ENCODE measurements at regions not wholly inside any gene's neighbourhood (a gene's known extent, or its start where the extent isn't known, plus 50 kb on each side); places are given as distances from the start of the nearest gene placed in this dataset.

GRCh38 chr1:198903203-198903602 lies 264.4 kb downstream of the PTPRC start:
- intact Hi-C loops (cut with micrococcal nuclease) = no loop called here

DNA sequence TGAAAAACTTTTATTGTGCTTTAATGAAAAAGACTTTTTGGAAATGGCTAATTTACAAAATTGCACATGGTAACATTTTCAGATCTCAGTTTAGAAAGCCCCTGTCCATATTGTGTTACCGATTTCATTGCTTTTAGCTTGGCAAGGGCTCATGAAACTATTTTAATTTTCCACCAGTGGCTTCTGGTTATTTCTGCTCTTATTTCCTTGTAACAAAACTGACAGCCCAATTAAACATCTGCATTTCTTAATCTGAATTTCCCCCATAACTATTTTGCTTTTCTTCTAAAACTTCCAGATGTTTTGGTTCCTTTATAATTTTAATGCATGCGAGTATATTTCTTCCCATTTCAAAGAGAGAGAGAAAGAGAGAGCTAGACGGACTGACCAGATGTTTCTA lies 264.8 kb downstream of the PTPRC start:
- intact Hi-C loops (cut with micrococcal nuclease) = no loop called here

- intact Hi-C loops (cut with micrococcal nuclease) = no loop called here
Observed at GRCh38 chr1:198904321-198904720, 265.5 kb downstream of the PTPRC start.

DNA sequence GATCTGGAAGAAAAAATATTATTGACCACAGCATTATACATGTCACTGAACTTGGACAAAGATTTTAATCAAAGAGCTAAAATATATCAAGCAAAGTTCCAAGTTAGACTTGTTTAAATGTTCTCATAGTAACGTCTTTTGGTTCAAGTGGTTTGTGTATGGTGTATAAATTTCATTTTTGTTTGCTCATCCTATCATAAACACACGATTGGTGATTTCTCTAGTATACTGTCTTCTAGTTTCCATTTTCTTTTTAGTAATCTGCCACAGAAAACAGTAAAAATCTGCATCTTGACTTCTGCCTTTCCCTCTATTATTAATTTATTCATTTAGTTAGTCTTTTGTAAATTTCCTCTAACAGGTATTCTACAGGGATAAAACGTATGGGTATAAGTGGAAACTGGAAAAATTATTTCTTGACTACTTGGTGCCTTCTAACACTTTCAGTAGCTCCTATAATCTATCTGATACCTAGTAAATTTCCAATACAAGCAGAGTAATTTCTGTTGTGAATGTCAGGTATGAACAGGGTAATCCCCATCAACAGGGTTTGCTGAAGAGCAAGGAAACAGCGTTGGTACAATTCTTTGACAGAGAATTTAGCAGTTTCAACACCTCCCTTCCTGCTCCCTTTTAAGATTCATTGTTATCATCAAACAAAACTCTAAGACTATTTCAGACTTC lies 268.0 kb downstream of the PTPRC start:
- intact Hi-C loops (cut with micrococcal nuclease) = no loop called here

DNA sequence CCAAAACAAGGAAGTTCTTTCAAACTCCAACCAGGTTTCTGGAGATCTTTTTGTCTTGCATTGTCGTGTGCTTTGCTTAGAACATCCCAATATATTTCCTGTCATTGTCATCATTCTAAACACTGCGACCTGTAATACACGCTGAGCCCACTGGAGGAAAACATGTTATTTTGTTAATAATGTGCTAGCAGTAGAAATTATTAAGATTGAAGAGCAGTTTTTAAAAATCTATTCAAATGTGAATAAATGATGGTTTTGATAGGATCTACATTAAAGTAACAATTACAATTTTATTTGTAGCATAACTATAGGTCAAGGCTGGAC lies 268.5 kb downstream of the PTPRC start:
- intact Hi-C loops (cut with micrococcal nuclease) = no loop called here

- intact Hi-C loops (cut with micrococcal nuclease) = no loop called here
Observed at GRCh38 chr1:198908995-198909394, 270.2 kb downstream of the PTPRC start.

DNA sequence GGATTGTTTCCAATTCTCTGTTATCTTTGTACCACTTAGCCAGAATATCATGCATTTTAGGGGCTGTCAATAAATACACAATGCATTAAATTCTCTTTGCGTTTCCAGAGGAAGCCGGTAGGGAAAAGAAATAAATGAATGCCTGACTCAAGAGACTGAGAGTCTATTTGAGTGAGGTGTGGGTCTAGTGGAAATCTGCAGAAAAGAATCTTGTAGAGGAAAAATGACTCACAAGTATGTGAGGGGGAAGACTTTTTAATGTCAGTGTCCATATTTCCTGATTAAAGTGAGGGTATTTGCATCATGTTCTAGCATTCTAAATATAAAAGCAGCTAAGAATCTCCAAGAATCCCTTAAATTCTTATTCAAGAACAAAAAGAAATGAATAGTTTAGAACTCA lies 271.1 kb downstream of the PTPRC start:
- intact Hi-C loops (cut with micrococcal nuclease) = loop anchor here (10.0 kb wide), 1 partner anchor 1185 kb away; no protein-coding TSS in a partner anchor

- intact Hi-C loops (cut with micrococcal nuclease) = loop anchor here (10.0 kb wide), 1 partner anchor 1184 kb away; no protein-coding TSS in a partner anchor
Observed at GRCh38 chr1:198910816-198911215, 272.0 kb downstream of the PTPRC start.

DNA sequence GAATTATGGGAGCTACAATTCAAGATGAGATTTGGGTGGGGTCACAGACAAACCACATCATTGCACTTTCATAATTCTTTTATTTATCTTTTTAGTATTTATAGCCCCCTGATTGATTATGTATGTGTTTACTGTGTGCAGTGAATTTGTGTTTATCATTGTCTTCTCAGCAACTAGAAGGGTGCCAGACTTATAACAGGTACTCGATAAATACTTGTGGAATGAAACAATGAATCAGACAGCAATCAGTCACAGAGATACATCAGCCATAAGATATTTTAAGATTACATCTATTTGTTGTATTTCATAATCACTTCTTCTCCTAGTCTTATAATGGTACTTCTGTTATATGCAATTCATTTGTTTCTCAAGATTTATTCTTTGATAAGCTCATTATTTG lies 273.2 kb downstream of the PTPRC start:
- intact Hi-C loops (cut with micrococcal nuclease) = loop anchor here (10.0 kb wide), 1 partner anchor 1183 kb away; no protein-coding TSS in a partner anchor

DNA sequence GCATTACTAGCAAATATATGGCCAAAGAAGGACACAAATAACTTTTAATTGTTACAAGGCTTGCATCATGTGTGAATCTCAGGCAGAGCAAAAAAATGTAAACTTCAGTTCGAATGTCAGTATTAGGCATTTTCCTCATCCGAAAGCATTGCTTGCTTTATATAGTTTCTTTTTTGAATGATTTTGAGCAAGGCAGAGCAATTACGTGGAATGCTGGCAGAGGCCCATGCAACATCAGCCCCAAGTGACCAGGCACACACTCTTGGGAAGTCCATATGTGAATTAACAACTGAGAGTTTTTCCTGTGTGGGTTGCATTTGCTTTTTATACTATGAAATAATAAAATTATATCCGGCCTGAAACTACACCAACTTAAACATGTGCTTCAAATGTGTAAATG lies 274.8 kb downstream of the PTPRC start:
- intact Hi-C loops (cut with micrococcal nuclease) = loop anchor here (10.0 kb wide), 1 partner anchor 1181 kb away; no protein-coding TSS in a partner anchor

GRCh38 chr1:198915327-198916231 lies 276.7 kb downstream of the PTPRC start:
- intact Hi-C loops (cut with micrococcal nuclease) = loop anchor here (10.0 kb wide), 1 partner anchor 1179 kb away; no protein-coding TSS in a partner anchor

DNA sequence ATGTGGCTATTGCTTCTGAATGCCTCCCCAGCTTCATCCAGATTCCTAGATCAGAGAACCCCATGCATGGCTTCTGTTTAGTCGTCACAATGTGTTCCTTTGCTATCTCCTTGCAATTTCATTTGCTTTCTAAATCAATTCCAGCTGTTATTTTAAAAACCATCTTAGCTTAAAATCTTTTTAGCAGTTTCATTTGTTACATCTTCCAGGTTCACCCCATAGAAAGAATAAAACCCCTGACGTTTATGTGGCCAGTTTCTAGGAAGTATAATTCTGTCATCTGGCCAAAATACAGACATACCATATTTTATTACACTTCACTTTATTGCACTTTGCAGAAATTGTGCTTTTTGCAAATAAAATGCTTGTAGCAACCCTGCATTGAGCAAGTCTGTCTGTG lies 278.4 kb downstream of the PTPRC start:
- intact Hi-C loops (cut with micrococcal nuclease) = loop anchor here (10.0 kb wide), 1 partner anchor 1178 kb away; no protein-coding TSS in a partner anchor

DNA sequence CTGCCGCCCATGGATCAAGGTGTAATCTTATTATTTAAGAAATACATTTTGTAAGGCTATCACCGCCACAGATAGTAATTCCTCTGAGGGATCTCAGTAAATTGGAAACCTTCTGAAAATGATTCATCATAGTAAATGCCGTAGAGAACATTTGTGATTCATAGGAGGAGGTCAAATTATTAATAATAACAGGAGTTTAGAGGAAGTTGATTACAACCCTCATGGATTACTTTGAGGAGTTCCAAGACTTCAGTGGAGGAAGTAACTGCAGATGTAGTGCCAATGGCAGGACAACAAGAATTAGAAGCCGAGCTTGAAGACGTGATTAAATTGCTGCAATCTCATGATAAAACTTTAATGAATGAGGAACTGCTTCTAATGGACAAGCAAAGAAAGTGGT lies 280.1 kb downstream of the PTPRC start:
- intact Hi-C loops (cut with micrococcal nuclease) = loop anchor here (10.0 kb wide), 1 partner anchor 1176 kb away; no protein-coding TSS in a partner anchor

DNA sequence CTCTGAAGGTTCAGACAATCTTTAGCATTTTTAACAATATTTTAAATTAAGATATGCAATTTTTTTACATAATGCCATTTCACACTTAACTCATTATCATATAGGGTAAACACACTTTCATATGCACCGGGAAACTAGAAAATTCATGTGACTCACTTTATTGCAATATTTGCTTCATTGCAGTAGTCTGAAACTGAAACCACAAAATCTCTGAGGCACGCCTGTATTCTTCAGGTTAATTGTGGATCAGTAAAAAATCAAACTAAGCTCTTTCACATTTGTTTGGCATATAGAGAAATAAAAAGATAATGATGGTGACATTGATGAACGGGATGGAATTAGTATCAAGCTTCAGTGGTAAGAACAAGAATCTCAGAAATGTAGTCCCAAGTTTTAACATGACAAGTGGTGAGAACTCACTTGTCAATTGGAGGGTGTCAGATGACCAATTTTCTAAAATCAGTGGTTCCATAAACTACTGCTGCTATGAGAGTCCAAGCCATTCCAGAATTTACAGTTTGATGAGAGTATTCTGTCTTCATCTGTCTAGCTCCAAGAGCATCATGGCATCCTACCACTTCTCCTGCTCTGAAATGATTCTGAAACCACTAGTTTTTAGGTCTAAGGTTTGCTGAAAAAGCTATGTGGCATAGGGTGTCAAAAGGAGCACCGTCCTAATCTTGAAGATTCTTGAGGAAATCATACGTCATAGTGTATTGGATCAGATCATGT lies 281.0 kb downstream of the PTPRC start:
- intact Hi-C loops (cut with micrococcal nuclease) = loop anchor here (1.0 to 10.0 kb wide), 2 partner anchors 14 to 1175 kb away; no protein-coding TSS in a partner anchor

DNA sequence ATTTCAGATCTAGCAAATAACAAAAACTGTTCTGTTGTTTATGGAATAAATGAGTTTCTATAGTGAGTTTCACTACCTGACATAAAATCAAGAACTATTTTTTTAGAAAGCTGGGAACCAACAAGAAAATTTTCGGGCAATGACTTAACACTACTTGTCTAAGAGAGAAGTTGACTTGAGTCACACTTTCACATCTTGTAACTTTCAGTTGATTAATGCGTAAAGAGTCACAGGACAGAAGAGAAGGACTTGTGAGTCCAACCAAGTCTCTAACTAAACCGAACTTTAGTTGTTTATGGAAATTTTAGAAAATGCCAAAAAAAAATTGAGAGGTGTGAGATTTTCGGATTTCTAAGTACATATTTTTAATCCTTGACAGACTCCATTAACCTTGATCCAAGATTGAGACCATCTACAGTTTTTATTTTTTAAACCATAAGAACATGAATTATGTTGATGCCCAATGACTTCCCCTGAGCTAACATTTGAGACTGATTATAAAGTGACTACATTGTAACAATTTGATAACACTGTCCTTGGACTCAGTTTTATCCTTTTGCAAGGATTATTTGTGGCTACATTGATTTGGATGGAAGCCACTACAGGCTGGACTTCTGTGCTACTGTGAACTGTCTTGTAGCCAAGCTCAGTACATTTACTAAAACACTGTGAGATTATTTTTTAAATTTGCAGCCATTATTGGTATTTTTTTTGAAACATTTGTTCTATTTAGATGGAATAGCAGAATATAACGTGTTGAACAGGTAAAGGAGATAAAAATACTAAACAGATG lies 284.0 kb downstream of the PTPRC start:
- intact Hi-C loops (cut with micrococcal nuclease) = loop anchor here (1.0 kb wide), 1 partner anchor 7 kb away; no protein-coding TSS in a partner anchor

DNA sequence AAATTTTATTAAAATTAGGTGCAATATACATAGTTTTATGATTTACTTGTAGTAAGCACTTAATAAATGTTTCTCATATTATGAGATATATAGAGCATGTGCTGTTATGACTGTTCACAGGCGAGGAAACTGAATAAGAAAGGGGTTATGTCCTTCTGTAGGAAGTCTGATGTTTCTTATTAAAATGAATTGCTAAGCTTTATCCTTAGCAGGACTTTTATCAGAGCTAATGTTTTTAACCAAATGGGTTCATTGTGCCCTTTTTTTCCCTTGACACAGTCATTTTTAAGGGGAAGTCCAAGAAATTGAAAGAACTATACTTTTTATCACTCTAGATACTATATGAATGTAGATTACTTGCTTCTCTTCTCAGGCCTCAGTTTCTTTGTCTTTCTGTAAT lies 285.2 kb downstream of the PTPRC start:
- intact Hi-C loops (cut with micrococcal nuclease) = no loop called here

GRCh38 chr1:198925567-198925966 lies 286.7 kb downstream of the PTPRC start:
- intact Hi-C loops (cut with micrococcal nuclease) = no loop called here

DNA sequence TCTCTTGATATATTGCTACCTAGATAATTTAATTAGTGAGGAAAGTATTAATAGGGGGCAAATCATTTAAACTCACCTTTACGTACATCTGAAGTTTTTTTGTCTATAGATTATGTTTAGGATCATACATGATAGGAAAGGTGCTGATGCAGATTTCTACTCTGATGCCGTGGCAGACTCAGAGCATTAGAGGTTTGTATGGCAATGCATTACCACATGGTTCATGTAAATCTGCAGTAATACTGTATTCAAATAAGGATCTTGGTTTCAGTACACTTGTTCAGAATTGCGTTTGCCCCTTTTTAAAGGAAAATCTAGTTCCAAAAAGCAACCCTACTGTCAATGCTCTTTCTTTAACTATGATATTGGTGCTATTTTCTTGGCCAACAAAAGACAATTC lies 288.3 kb downstream of the PTPRC start:
- intact Hi-C loops (cut with micrococcal nuclease) = no loop called here

GRCh38 chr1:198929111-198929604 lies 290.3 kb downstream of the PTPRC start:
- intact Hi-C loops (cut with micrococcal nuclease) = no loop called here

GRCh38 chr1:198929961-198930599 lies 291.2 kb downstream of the PTPRC start:
- intact Hi-C loops (cut with micrococcal nuclease) = loop anchor here (1.0 to 10.0 kb wide), 2 partner anchors 8 to 745 kb away; no protein-coding TSS in a partner anchor
